Parathyroid adenoma (tissue), 2 donors: ENCODE measurements at regions not wholly inside any gene's neighbourhood (a gene's known extent, or its start where the extent isn't known, plus 50 kb on each side); places are given as distances from the start of the nearest gene placed in this dataset.

ENCODE experiments used
- H2AFZ ChIP-seq: fragments of 300-600 bp; sonication (generic); one replicate; pipeline ENCODE4 v1.7.0; 2017; ENCODE audit warnings: antibody characterized with exemption, mild to moderate bottlenecking
- H3K27ac ChIP-seq: fragments of 300-600 bp; sonication (generic); one replicate; pipeline ENCODE4 v1.7.0; 2017
- H3K27me3 ChIP-seq: fragments of 300-600 bp; sonication (generic); one replicate; pipeline ENCODE4 v1.7.0; 2017; ENCODE audit warnings: low read length; ENCODE audit not compliant: control insufficient read depth, insufficient read depth
- H3K36me3 ChIP-seq: fragments of 300-600 bp; sonication (generic); one replicate; pipeline ENCODE4 v1.7.0; 2017; ENCODE audit warnings: low read length; ENCODE audit not compliant: control insufficient read depth, insufficient read depth
- H3K4me1 ChIP-seq: fragments of 300-600 bp; sonication (generic); one replicate; pipeline ENCODE4 v1.7.0; 2017; ENCODE audit warnings: control low read depth
- H3K4me2 ChIP-seq: fragments of 300-600 bp; sonication (generic); one replicate; pipeline ENCODE4 v1.7.0; 2017; ENCODE audit warnings: low read length
- H3K4me3 ChIP-seq: fragments of 300-600 bp; sonication (generic); one replicate; pipeline ENCODE4 v1.7.0; 2017; ENCODE audit warnings: low read depth, low read length
- H3K79me2 ChIP-seq: fragments of 300-600 bp; sonication (generic); one replicate; pipeline ENCODE4 v1.7.0; 2017; ENCODE audit warnings: control low read depth
- H3K9ac ChIP-seq: fragments of 300-600 bp; sonication (generic); one replicate; pipeline ENCODE4 v1.7.0; 2017; ENCODE audit warnings: mild to moderate bottlenecking
- H3K9me3 ChIP-seq: fragments of 300-600 bp; sonication (generic); one replicate; pipeline ENCODE4 v1.7.0; 2017; ENCODE audit warnings: low read length; ENCODE audit not compliant: control insufficient read depth
- CTCF ChIP-seq: fragments of 300-600 bp; sonication (generic); IDR thresholded peaks from one replicate; pipeline ENCODE4 v1.7.0; 2017; ENCODE audit warnings: antibody characterized with exemption, mild to moderate bottlenecking
- donor health status: primary hyperparathyroidism.

- no peaks in the 10 kb centered on the region for H3K9me3 ChIP-seq
- H3K79me2 ChIP-seq, result no peaks in the 10 kb centered on the region
- H3K36me3 ChIP-seq, result no peaks in the 10 kb centered on the region
- no peak for TF ChIP-seq CTCF
- no peak overlapping the region for H2AFZ ChIP-seq
- no peaks in the 10 kb centered on the region for H3K4me1 ChIP-seq
- H3K4me3 ChIP-seq, result no peak overlapping the region
- no peak overlapping the region for H3K4me2 ChIP-seq
- no peak overlapping the region for H3K9ac ChIP-seq
- no peak overlapping the region for H3K27ac ChIP-seq
- no peaks in the 10 kb centered on the region for H3K27me3 ChIP-seq
These were observed 597.6 kb downstream of the SQOR start for GRCh38 chr15:46232471-46232870.

- no peaks in the 10 kb centered on the region for H3K79me2 ChIP-seq
- TF ChIP-seq CTCF, result no peak
- H3K27me3 ChIP-seq, result no peaks in the 10 kb centered on the region
- no peaks in the 10 kb centered on the region for H3K36me3 ChIP-seq
- no peak overlapping the region for H3K4me2 ChIP-seq
- no peaks in the 10 kb centered on the region for H3K9me3 ChIP-seq
- no peak overlapping the region for H3K27ac ChIP-seq
- no peak overlapping the region for H2AFZ ChIP-seq
- H3K9ac ChIP-seq, result no peak overlapping the region
- no peaks in the 10 kb centered on the region for H3K4me1 ChIP-seq
- H3K4me3 ChIP-seq, result no peak overlapping the region
These were observed 608.1 kb downstream of the SQOR start for GRCh38 chr15:46242935-46243334.

- no peaks in the 10 kb centered on the region for H3K4me1 ChIP-seq
- no peak overlapping the region for H3K9ac ChIP-seq
- H3K27me3 ChIP-seq, result no peaks in the 10 kb centered on the region
- no peak overlapping the region for H3K4me3 ChIP-seq
- H3K9me3 ChIP-seq, result no peaks in the 10 kb centered on the region
- H2AFZ ChIP-seq, result no peak overlapping the region
- no peaks in the 10 kb centered on the region for H3K36me3 ChIP-seq
- H3K79me2 ChIP-seq, result no peaks in the 10 kb centered on the region
- no peak overlapping the region for H3K4me2 ChIP-seq
- no peak overlapping the region for H3K27ac ChIP-seq
- TF ChIP-seq CTCF, result no peak
These were observed 617.1 kb downstream of the SQOR start for GRCh38 chr15:46251903-46252302.

GRCh38 chr15:46258056-46258455 lies 623.2 kb downstream of the SQOR start:
- Histone ChIP-seq H3K9ac (no peak overlapping the region), H3K4me1 (no peaks in the 10 kb centered on the region), H3K27ac (no peak overlapping the region), H3K4me3 (no peak overlapping the region), H3K4me2 (no peak overlapping the region), H3K79me2 (no peaks in the 10 kb centered on the region), H3K36me3 (no peaks in the 10 kb centered on the region), H3K27me3 (no peaks in the 10 kb centered on the region), H3K9me3 (no peaks in the 10 kb centered on the region), H2AFZ (no peak overlapping the region)
- no peak for TF ChIP-seq CTCF

GRCh38 chr15:46260937-46261336 lies 626.1 kb downstream of the SQOR start:
- H3K9ac ChIP-seq, result no peak overlapping the region
- H2AFZ ChIP-seq, result no peak overlapping the region
- no peaks in the 10 kb centered on the region for H3K27me3 ChIP-seq
- no peak for TF ChIP-seq CTCF
- no peak overlapping the region for H3K27ac ChIP-seq
- no peaks in the 10 kb centered on the region for H3K9me3 ChIP-seq
- no peak overlapping the region for H3K4me3 ChIP-seq
- no peak overlapping the region for H3K4me2 ChIP-seq
- H3K36me3 ChIP-seq, result no peaks in the 10 kb centered on the region
- H3K4me1 ChIP-seq, result no peaks in the 10 kb centered on the region
- no peaks in the 10 kb centered on the region for H3K79me2 ChIP-seq
